ENCODE measurements at regions not wholly inside any gene's neighbourhood (a gene's known extent, or its start where the extent isn't known, plus 50 kb on each side); places are given as distances from the start of the nearest gene placed in this dataset.

- Histone ChIP-seq H3K9ac (ENCODE audit: low read depth in 1 of 3, low read length in 3 of 3) (no peak overlapping the region), H3K36me3 (ENCODE audit: control insufficient read depth in 3 of 3, insufficient read depth in 3 of 3, low read length in 3 of 3) (no peaks in the 10 kb centered on the region), H3K4me3 (ENCODE audit: low read length in 3 of 3) (no peak overlapping the region), H3K27ac (ENCODE audit: low read depth, low read length) (no peak overlapping the region), H3K9me3 (ENCODE audit: control insufficient read depth in 3 of 3, low read length in 3 of 3) (no peaks in the 10 kb centered on the region), H3K4me1 (ENCODE audit: control insufficient read depth in 3 of 3, insufficient read depth in 3 of 3, low read length in 3 of 3) (no peaks in the 10 kb centered on the region), H3K27me3 (ENCODE audit: control insufficient read depth in 3 of 3, insufficient read depth in 3 of 3, low read length in 3 of 3) (peaks cover 10 to 24% (median 17%) of the 10 kb centered on the region in 3 donors)
These were observed 72.3 kb upstream of the PAX6 start for GRCh38 chr11:31883435-31883834.

- peaks cover 10 to 26% (median 17%) of the 10 kb centered on the region in 3 donors for H3K27me3 ChIP-seq (ENCODE audit: control insufficient read depth in 3 of 3, insufficient read depth in 3 of 3, low read length in 3 of 3)
- no peaks in the 10 kb centered on the region for H3K9me3 ChIP-seq (ENCODE audit: control insufficient read depth in 3 of 3, low read length in 3 of 3)
- no peak overlapping the region for H3K4me3 ChIP-seq (ENCODE audit: low read length in 3 of 3)
- no peaks in the 10 kb centered on the region for H3K4me1 ChIP-seq (ENCODE audit: control insufficient read depth in 3 of 3, insufficient read depth in 3 of 3, low read length in 3 of 3)
- no peaks in the 10 kb centered on the region for H3K36me3 ChIP-seq (ENCODE audit: control insufficient read depth in 3 of 3, insufficient read depth in 3 of 3, low read length in 3 of 3)
- H3K9ac ChIP-seq (ENCODE audit: low read depth in 1 of 3, low read length in 3 of 3): no peak overlapping the region
- H3K27ac ChIP-seq (ENCODE audit: low read depth, low read length): no peak overlapping the region
These were observed 71.8 kb upstream of the PAX6 start for GRCh38 chr11:31882951-31883392.

- H3K9me3 ChIP-seq (ENCODE audit: control insufficient read depth in 3 of 3, low read length in 3 of 3): no peaks in the 10 kb centered on the region
- no peaks in the 10 kb centered on the region for H3K4me1 ChIP-seq (ENCODE audit: control insufficient read depth in 3 of 3, insufficient read depth in 3 of 3, low read length in 3 of 3)
- peaks cover 10 to 27% (median 17%) of the 10 kb centered on the region in 3 donors for H3K27me3 ChIP-seq (ENCODE audit: control insufficient read depth in 3 of 3, insufficient read depth in 3 of 3, low read length in 3 of 3)
- H3K9ac ChIP-seq (ENCODE audit: low read depth in 1 of 3, low read length in 3 of 3): no peak overlapping the region
- H3K27ac ChIP-seq (ENCODE audit: low read depth, low read length): no peak overlapping the region
- no peaks in the 10 kb centered on the region for H3K36me3 ChIP-seq (ENCODE audit: control insufficient read depth in 3 of 3, insufficient read depth in 3 of 3, low read length in 3 of 3)
- H3K4me3 ChIP-seq (ENCODE audit: low read length in 3 of 3): no peak overlapping the region
These were observed 70.7 kb upstream of the PAX6 start for GRCh38 chr11:31881825-31882224.

GRCh38 chr11:31879681-31880080 lies 68.6 kb upstream of the PAX6 start:
- Histone ChIP-seq H3K4me1 (ENCODE audit: control insufficient read depth in 3 of 3, insufficient read depth in 3 of 3, low read length in 3 of 3) (no peaks in the 10 kb centered on the region), H3K36me3 (ENCODE audit: control insufficient read depth in 3 of 3, insufficient read depth in 3 of 3, low read length in 3 of 3) (no peaks in the 10 kb centered on the region), H3K27ac (ENCODE audit: low read depth, low read length) (no peak overlapping the region), H3K9me3 (ENCODE audit: control insufficient read depth in 3 of 3, low read length in 3 of 3) (no peaks in the 10 kb centered on the region), H3K27me3 (ENCODE audit: control insufficient read depth in 3 of 3, insufficient read depth in 3 of 3, low read length in 3 of 3) (peaks cover 6 to 34% (median 8%) of the 10 kb centered on the region in 3 donors), H3K9ac (ENCODE audit: low read depth in 1 of 3, low read length in 3 of 3) (no peak overlapping the region), H3K4me3 (ENCODE audit: low read length in 3 of 3) (no peak overlapping the region)

GRCh38 chr11:31877863-31878262 lies 66.7 kb upstream of the PAX6 start:
- H3K27ac ChIP-seq (ENCODE audit: low read depth, low read length): no peak overlapping the region
- peaks cover 3 to 29% (median 11%) of the 10 kb centered on the region in 3 donors for H3K27me3 ChIP-seq (ENCODE audit: control insufficient read depth in 3 of 3, insufficient read depth in 3 of 3, low read length in 3 of 3)
- H3K4me1 ChIP-seq (ENCODE audit: control insufficient read depth in 3 of 3, insufficient read depth in 3 of 3, low read length in 3 of 3): no peaks in the 10 kb centered on the region
- no peak overlapping the region for H3K9ac ChIP-seq (ENCODE audit: low read depth in 1 of 3, low read length in 3 of 3)
- no peaks in the 10 kb centered on the region for H3K36me3 ChIP-seq (ENCODE audit: control insufficient read depth in 3 of 3, insufficient read depth in 3 of 3, low read length in 3 of 3)
- no peak overlapping the region for H3K4me3 ChIP-seq (ENCODE audit: low read length in 3 of 3)
- no peaks in the 10 kb centered on the region for H3K9me3 ChIP-seq (ENCODE audit: control insufficient read depth in 3 of 3, low read length in 3 of 3)

- H3K4me1 ChIP-seq (ENCODE audit: control insufficient read depth in 3 of 3, insufficient read depth in 3 of 3, low read length in 3 of 3): no peaks in the 10 kb centered on the region
- H3K36me3 ChIP-seq (ENCODE audit: control insufficient read depth in 3 of 3, insufficient read depth in 3 of 3, low read length in 3 of 3): no peaks in the 10 kb centered on the region
- no peaks in the 10 kb centered on the region for H3K9me3 ChIP-seq (ENCODE audit: control insufficient read depth in 3 of 3, low read length in 3 of 3)
- peaks cover 0 to 25% (median 7%) of the 10 kb centered on the region in 3 donors for H3K27me3 ChIP-seq (ENCODE audit: control insufficient read depth in 3 of 3, insufficient read depth in 3 of 3, low read length in 3 of 3)
- H3K27ac ChIP-seq (ENCODE audit: low read depth, low read length): no peak overlapping the region
- no peak overlapping the region for H3K4me3 ChIP-seq (ENCODE audit: low read length in 3 of 3)
- H3K9ac ChIP-seq (ENCODE audit: low read depth in 1 of 3, low read length in 3 of 3): no peak overlapping the region
These were observed 66.0 kb upstream of the PAX6 start for GRCh38 chr11:31877083-31877482.

- Histone ChIP-seq H3K36me3 (ENCODE audit: control insufficient read depth in 3 of 3, insufficient read depth in 3 of 3, low read length in 3 of 3) (no peaks in the 10 kb centered on the region), H3K9me3 (ENCODE audit: control insufficient read depth in 3 of 3, low read length in 3 of 3) (no peaks in the 10 kb centered on the region), H3K27ac (ENCODE audit: low read depth, low read length) (no peak overlapping the region), H3K4me3 (ENCODE audit: low read length in 3 of 3) (no peak overlapping the region), H3K27me3 (ENCODE audit: control insufficient read depth in 3 of 3, insufficient read depth in 3 of 3, low read length in 3 of 3) (peaks cover 6 to 31% (median 13%) of the 10 kb centered on the region in 3 donors), H3K9ac (ENCODE audit: low read depth in 1 of 3, low read length in 3 of 3) (no peak overlapping the region), H3K4me1 (ENCODE audit: control insufficient read depth in 3 of 3, insufficient read depth in 3 of 3, low read length in 3 of 3) (peaks cover 0 to under 1% (median 0%) of the 10 kb centered on the region in 3 donors)
These were observed 64.9 kb upstream of the PAX6 start for GRCh38 chr11:31875866-31876560.

- no peak overlapping the region for H3K4me3 ChIP-seq (ENCODE audit: low read length in 3 of 3)
- no peak overlapping the region for H3K27ac ChIP-seq (ENCODE audit: low read depth, low read length)
- H3K9ac ChIP-seq (ENCODE audit: low read depth in 1 of 3, low read length in 3 of 3): no peak overlapping the region
- H3K27me3 ChIP-seq (ENCODE audit: control insufficient read depth in 3 of 3, insufficient read depth in 3 of 3, low read length in 3 of 3): peaks cover 10 to 30% (median 13%) of the 10 kb centered on the region in 3 donors
- no peaks in the 10 kb centered on the region for H3K9me3 ChIP-seq (ENCODE audit: control insufficient read depth in 3 of 3, low read length in 3 of 3)
- H3K36me3 ChIP-seq (ENCODE audit: control insufficient read depth in 3 of 3, insufficient read depth in 3 of 3, low read length in 3 of 3): no peaks in the 10 kb centered on the region
- peaks cover 0 to 4% (median 2%) of the 10 kb centered on the region in 3 donors for H3K4me1 ChIP-seq (ENCODE audit: control insufficient read depth in 3 of 3, insufficient read depth in 3 of 3, low read length in 3 of 3)
These were observed 63.6 kb upstream of the PAX6 start for GRCh38 chr11:31874631-31875191.

- Histone ChIP-seq H3K9me3 (ENCODE audit: control insufficient read depth in 3 of 3, low read length in 3 of 3) (no peaks in the 10 kb centered on the region), H3K9ac (ENCODE audit: low read depth in 1 of 3, low read length in 3 of 3) (no peak overlapping the region), H3K4me1 (ENCODE audit: control insufficient read depth in 3 of 3, insufficient read depth in 3 of 3, low read length in 3 of 3) (peaks cover 0 to 4% (median 2%) of the 10 kb centered on the region in 3 donors), H3K4me3 (ENCODE audit: low read length in 3 of 3) (no peak overlapping the region), H3K36me3 (ENCODE audit: control insufficient read depth in 3 of 3, insufficient read depth in 3 of 3, low read length in 3 of 3) (no peaks in the 10 kb centered on the region), H3K27me3 (ENCODE audit: control insufficient read depth in 3 of 3, insufficient read depth in 3 of 3, low read length in 3 of 3) (peaks cover 15 to 35% (median 18%) of the 10 kb centered on the region in 3 donors), H3K27ac (ENCODE audit: low read depth, low read length) (no peak overlapping the region)
These were observed 62.0 kb upstream of the PAX6 start for GRCh38 chr11:31873124-31873523.

GRCh38 chr11:31872076-31872443 lies 60.9 kb upstream of the PAX6 start:
- no peak overlapping the region for H3K27ac ChIP-seq (ENCODE audit: low read depth, low read length)
- H3K9me3 ChIP-seq (ENCODE audit: control insufficient read depth in 3 of 3, low read length in 3 of 3): no peaks in the 10 kb centered on the region
- no peaks in the 10 kb centered on the region for H3K36me3 ChIP-seq (ENCODE audit: control insufficient read depth in 3 of 3, insufficient read depth in 3 of 3, low read length in 3 of 3)
- H3K9ac ChIP-seq (ENCODE audit: low read depth in 1 of 3, low read length in 3 of 3): no peak overlapping the region
- peaks cover 0 to 4% (median 2%) of the 10 kb centered on the region in 3 donors for H3K4me1 ChIP-seq (ENCODE audit: control insufficient read depth in 3 of 3, insufficient read depth in 3 of 3, low read length in 3 of 3)
- no peak overlapping the region for H3K4me3 ChIP-seq (ENCODE audit: low read length in 3 of 3)
- H3K27me3 ChIP-seq (ENCODE audit: control insufficient read depth in 3 of 3, insufficient read depth in 3 of 3, low read length in 3 of 3): peaks cover 15 to 32% (median 22%) of the 10 kb centered on the region in 3 donors

All from skeletal muscle tissue (tissue), 3 donors.